ENCODE measurements at regions not wholly inside any gene's neighbourhood (a gene's known extent, or its start where the extent isn't known, plus 50 kb on each side); places are given as distances from the start of the nearest gene placed in this dataset.

DNA sequence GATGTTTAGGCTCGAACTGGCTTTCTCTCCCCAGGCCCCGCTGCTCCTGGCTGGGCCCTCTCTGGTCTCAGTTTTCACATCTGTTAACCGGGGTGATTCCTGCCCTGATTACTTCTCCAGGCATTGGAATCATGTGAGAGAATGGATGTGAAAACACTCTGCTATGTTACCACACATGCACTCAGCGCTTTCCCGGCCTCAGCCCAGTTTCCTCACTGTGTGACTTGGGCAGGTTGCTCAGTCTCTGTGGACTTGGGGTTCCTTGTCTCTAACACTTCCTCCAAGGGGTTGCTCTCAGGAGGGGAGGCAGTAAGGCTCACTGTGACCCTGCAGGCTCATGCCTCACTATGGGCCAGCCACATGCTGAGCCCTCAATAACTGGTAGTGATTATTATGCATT, 230.4 kb upstream of the HS6ST1 start:
- TF ChIP-seq, protein P1, sequence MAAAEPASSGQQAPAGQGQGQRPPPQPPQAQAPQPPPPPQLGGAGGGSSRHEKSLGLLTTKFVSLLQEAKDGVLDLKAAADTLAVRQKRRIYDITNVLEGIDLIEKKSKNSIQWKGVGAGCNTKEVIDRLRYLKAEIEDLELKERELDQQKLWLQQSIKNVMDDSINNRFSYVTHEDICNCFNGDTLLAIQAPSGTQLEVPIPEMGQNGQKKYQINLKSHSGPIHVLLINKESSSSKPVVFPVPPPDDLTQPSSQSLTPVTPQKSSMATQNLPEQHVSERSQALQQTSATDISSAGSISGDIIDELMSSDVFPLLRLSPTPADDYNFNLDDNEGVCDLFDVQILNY (CRISPR knock-in tag; IDR thresholded peaks at IDR 0.05) = no peak
- TF ChIP-seq, protein P2, sequence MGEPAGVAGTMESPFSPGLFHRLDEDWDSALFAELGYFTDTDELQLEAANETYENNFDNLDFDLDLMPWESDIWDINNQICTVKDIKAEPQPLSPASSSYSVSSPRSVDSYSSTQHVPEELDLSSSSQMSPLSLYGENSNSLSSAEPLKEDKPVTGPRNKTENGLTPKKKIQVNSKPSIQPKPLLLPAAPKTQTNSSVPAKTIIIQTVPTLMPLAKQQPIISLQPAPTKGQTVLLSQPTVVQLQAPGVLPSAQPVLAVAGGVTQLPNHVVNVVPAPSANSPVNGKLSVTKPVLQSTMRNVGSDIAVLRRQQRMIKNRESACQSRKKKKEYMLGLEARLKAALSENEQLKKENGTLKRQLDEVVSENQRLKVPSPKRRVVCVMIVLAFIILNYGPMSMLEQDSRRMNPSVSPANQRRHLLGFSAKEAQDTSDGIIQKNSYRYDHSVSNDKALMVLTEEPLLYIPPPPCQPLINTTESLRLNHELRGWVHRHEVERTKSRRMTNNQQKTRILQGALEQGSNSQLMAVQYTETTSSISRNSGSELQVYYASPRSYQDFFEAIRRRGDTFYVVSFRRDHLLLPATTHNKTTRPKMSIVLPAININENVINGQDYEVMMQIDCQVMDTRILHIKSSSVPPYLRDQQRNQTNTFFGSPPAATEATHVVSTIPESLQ (CRISPR knock-in tag; IDR thresholded peaks at IDR 0.05) = no peak
- TF ChIP-seq, protein P3, sequence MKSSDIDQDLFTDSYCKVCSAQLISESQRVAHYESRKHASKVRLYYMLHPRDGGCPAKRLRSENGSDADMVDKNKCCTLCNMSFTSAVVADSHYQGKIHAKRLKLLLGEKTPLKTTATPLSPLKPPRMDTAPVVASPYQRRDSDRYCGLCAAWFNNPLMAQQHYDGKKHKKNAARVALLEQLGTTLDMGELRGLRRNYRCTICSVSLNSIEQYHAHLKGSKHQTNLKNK (CRISPR knock-in tag; IDR thresholded peaks at IDR 0.05) = no peak
- TF ChIP-seq FOXK1 (CRISPR knock-in tag; IDR thresholded peaks at IDR 0.05) (no peak), ELF4 (CRISPR knock-in tag; IDR thresholded peaks at IDR 0.05; ENCODE audit: low read depth) (no peak), IRF2 (CRISPR knock-in tag; IDR thresholded peaks at IDR 0.05; ENCODE audit: borderline replicate concordance, low read depth) (no peak), MXD4 (CRISPR knock-in tag; IDR thresholded peaks at IDR 0.05; ENCODE audit: borderline replicate concordance) (no peak), ETV6 (CRISPR knock-in tag; IDR thresholded peaks at IDR 0.05) (no peak), JAZF1 (CRISPR knock-in tag; IDR thresholded peaks at IDR 0.05) (no peak), EMX1 (CRISPR knock-in tag; IDR thresholded peaks at IDR 0.05) (no peak), PRRX2 (CRISPR knock-in tag; IDR thresholded peaks at IDR 0.05) (no peak)
- TF ChIP-seq, protein P4, sequence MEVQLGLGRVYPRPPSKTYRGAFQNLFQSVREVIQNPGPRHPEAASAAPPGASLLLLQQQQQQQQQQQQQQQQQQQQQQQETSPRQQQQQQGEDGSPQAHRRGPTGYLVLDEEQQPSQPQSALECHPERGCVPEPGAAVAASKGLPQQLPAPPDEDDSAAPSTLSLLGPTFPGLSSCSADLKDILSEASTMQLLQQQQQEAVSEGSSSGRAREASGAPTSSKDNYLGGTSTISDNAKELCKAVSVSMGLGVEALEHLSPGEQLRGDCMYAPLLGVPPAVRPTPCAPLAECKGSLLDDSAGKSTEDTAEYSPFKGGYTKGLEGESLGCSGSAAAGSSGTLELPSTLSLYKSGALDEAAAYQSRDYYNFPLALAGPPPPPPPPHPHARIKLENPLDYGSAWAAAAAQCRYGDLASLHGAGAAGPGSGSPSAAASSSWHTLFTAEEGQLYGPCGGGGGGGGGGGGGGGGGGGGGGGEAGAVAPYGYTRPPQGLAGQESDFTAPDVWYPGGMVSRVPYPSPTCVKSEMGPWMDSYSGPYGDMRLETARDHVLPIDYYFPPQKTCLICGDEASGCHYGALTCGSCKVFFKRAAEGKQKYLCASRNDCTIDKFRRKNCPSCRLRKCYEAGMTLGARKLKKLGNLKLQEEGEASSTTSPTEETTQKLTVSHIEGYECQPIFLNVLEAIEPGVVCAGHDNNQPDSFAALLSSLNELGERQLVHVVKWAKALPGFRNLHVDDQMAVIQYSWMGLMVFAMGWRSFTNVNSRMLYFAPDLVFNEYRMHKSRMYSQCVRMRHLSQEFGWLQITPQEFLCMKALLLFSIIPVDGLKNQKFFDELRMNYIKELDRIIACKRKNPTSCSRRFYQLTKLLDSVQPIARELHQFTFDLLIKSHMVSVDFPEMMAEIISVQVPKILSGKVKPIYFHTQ (CRISPR knock-in tag; IDR thresholded peaks at IDR 0.05) = no peak
- TF ChIP-seq, protein P5, sequence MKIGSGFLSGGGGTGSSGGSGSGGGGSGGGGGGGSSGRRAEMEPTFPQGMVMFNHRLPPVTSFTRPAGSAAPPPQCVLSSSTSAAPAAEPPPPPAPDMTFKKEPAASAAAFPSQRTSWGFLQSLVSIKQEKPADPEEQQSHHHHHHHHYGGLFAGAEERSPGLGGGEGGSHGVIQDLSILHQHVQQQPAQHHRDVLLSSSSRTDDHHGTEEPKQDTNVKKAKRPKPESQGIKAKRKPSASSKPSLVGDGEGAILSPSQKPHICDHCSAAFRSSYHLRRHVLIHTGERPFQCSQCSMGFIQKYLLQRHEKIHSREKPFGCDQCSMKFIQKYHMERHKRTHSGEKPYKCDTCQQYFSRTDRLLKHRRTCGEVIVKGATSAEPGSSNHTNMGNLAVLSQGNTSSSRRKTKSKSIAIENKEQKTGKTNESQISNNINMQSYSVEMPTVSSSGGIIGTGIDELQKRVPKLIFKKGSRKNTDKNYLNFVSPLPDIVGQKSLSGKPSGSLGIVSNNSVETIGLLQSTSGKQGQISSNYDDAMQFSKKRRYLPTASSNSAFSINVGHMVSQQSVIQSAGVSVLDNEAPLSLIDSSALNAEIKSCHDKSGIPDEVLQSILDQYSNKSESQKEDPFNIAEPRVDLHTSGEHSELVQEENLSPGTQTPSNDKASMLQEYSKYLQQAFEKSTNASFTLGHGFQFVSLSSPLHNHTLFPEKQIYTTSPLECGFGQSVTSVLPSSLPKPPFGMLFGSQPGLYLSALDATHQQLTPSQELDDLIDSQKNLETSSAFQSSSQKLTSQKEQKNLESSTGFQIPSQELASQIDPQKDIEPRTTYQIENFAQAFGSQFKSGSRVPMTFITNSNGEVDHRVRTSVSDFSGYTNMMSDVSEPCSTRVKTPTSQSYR (CRISPR knock-in tag; IDR thresholded peaks at IDR 0.05) = no peak
- TF ChIP-seq, protein P6, sequence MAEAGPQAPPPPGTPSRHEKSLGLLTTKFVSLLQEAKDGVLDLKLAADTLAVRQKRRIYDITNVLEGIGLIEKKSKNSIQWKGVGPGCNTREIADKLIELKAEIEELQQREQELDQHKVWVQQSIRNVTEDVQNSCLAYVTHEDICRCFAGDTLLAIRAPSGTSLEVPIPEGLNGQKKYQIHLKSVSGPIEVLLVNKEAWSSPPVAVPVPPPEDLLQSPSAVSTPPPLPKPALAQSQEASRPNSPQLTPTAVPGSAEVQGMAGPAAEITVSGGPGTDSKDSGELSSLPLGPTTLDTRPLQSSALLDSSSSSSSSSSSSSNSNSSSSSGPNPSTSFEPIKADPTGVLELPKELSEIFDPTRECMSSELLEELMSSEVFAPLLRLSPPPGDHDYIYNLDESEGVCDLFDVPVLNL (CRISPR knock-in tag; IDR thresholded peaks at IDR 0.05; ENCODE audit: borderline replicate concordance, low read depth) = no peak
- TF ChIP-seq, protein P7, sequence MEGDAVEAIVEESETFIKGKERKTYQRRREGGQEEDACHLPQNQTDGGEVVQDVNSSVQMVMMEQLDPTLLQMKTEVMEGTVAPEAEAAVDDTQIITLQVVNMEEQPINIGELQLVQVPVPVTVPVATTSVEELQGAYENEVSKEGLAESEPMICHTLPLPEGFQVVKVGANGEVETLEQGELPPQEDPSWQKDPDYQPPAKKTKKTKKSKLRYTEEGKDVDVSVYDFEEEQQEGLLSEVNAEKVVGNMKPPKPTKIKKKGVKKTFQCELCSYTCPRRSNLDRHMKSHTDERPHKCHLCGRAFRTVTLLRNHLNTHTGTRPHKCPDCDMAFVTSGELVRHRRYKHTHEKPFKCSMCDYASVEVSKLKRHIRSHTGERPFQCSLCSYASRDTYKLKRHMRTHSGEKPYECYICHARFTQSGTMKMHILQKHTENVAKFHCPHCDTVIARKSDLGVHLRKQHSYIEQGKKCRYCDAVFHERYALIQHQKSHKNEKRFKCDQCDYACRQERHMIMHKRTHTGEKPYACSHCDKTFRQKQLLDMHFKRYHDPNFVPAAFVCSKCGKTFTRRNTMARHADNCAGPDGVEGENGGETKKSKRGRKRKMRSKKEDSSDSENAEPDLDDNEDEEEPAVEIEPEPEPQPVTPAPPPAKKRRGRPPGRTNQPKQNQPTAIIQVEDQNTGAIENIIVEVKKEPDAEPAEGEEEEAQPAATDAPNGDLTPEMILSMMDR (IDR thresholded peaks at IDR 0.05) = no peak
- TF ChIP-seq, protein P8, sequence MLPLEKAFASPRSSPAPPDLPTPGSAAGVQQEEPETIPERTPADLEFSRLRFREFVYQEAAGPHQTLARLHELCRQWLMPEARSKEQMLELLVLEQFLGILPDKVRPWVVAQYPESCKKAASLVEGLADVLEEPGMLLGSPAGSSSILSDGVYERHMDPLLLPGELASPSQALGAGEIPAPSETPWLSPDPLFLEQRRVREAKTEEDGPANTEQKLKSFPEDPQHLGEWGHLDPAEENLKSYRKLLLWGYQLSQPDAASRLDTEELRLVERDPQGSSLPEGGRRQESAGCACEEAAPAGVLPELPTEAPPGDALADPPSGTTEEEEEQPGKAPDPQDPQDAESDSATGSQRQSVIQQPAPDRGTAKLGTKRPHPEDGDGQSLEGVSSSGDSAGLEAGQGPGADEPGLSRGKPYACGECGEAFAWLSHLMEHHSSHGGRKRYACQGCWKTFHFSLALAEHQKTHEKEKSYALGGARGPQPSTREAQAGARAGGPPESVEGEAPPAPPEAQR (CRISPR knock-in tag; IDR thresholded peaks at IDR 0.05) = no peak
- TF ChIP-seq, protein P9, sequence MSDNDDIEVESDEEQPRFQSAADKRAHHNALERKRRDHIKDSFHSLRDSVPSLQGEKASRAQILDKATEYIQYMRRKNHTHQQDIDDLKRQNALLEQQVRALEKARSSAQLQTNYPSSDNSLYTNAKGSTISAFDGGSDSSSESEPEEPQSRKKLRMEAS (CRISPR knock-in tag; IDR thresholded peaks at IDR 0.05) = no peak
- Mint-ChIP-seq H3K27me3 (ENCODE audit: low read depth) (no peaks in the 10 kb centered on the region), H3K4me3 (no peak overlapping the region), H3K36me3 (no peaks in the 10 kb centered on the region), H3K4me1 (peaks cover 22% of the 10 kb centered on the region), H3K9me3 (peaks cover 11% of the 10 kb centered on the region), H3K27ac (no peak overlapping the region)
- DNase-seq (ENCODE audit: low spot score) (no peak), ATAC-seq (no peak)
- ChIA-PET POLR2A (no interaction called here), CTCF (no interaction called here)
